H9 (cell line): ENCODE measurements at regions not wholly inside any gene's neighbourhood (a gene's known extent, or its start where the extent isn't known, plus 50 kb on each side); places are given as distances from the start of the nearest gene placed in this dataset.

Experiments used
- DNase-seq: peaks from one replicate; pipeline ENCODE4 v3.0.0-alpha.2; 2017
- H2AFZ ChIP-seq: one replicate; pipeline ENCODE4 v1.6.1; 2013; ENCODE audit warnings: mild to moderate bottlenecking, low read length, control low read depth, moderate library complexity
- H2AK5ac ChIP-seq: 2 replicates; pipeline ENCODE4 v1.6.1; 2013; ENCODE audit warnings: low read length, control low read depth, mixed read lengths; ENCODE audit not compliant: insufficient read length
- H2BK120ac ChIP-seq: one replicate; pipeline ENCODE4 v1.6.1; 2013; ENCODE audit warnings: low read depth, mild to moderate bottlenecking, low read length, control low read depth, inconsistent platforms; ENCODE audit not compliant: poor library complexity, severe bottlenecking
- H2BK12ac ChIP-seq: 2 replicates; pipeline ENCODE4 v1.6.1; 2013; ENCODE audit warnings: low read length, control low read depth, mixed read lengths, low read depth; ENCODE audit not compliant: insufficient read length
- H2BK15ac ChIP-seq: 2 replicates; pipeline ENCODE4 v1.6.1; 2013; ENCODE audit warnings: low read depth, low read length, control low read depth
- H2BK20ac ChIP-seq: one replicate; pipeline ENCODE4 v1.6.1; 2013; ENCODE audit warnings: low read depth, mild to moderate bottlenecking, low read length, control low read depth, inconsistent platforms; ENCODE audit not compliant: poor library complexity, severe bottlenecking
- H2BK5ac ChIP-seq: 2 replicates; pipeline ENCODE4 v1.6.1; 2013; ENCODE audit warnings: low read length, control low read depth, mixed read lengths; ENCODE audit not compliant: insufficient read length
- H3K14ac ChIP-seq: 2 replicates; pipeline ENCODE4 v1.6.1; 2013; ENCODE audit warnings: low read length, control low read depth; ENCODE audit not compliant: insufficient read depth
- H3K18ac ChIP-seq: 2 replicates; pipeline ENCODE4 v1.6.1; 2013; ENCODE audit warnings: low read depth, mild to moderate bottlenecking, mixed read lengths, low read length, control low read depth; ENCODE audit not compliant: insufficient read length
- H3K23ac ChIP-seq: 2 replicates; pipeline ENCODE4 v1.6.1; 2013; ENCODE audit warnings: low read length, control low read depth, mixed read lengths, low read depth; ENCODE audit not compliant: insufficient read length
- H3K23me2 ChIP-seq: 2 replicates; pipeline ENCODE4 v1.6.1; 2013; ENCODE audit warnings: low read depth, mild to moderate bottlenecking, mixed read lengths, low read length, control low read depth; ENCODE audit not compliant: insufficient read length, poor library complexity, severe bottlenecking
- H3K27ac ChIP-seq: 2 replicates; pipeline ENCODE4 v1.5.1; 2013; ENCODE audit warnings: low read length, control low read depth, mixed read lengths, low read depth; ENCODE audit not compliant: insufficient read length
- H3K27me3 ChIP-seq: 2 replicates; pipeline ENCODE4 v1.6.1; 2013; ENCODE audit warnings: low read length, control low read depth, inconsistent platforms; ENCODE audit not compliant: insufficient read depth
- H3K4ac ChIP-seq: 2 replicates; pipeline ENCODE4 v1.6.1; 2013; ENCODE audit warnings: low read depth, mild to moderate bottlenecking, control low read depth, inconsistent platforms, low read length, moderate library complexity
- H3K4me1 ChIP-seq: 2 replicates; pipeline ENCODE4 v1.6.1; 2013; ENCODE audit warnings: low read length, control low read depth, inconsistent platforms; ENCODE audit not compliant: insufficient read depth
- H3K4me2 ChIP-seq: 2 replicates; pipeline ENCODE4 v1.6.1; 2013; ENCODE audit warnings: low read length, control low read depth, mixed read lengths; ENCODE audit not compliant: insufficient read length, insufficient read depth
- H3K56ac ChIP-seq: 2 replicates; pipeline ENCODE4 v1.6.1; 2013; ENCODE audit warnings: low read depth, mild to moderate bottlenecking, mixed read lengths, low read length, control low read depth; ENCODE audit not compliant: insufficient read length
- H3K79me1 ChIP-seq: 2 replicates; pipeline ENCODE4 v1.6.1; 2013; ENCODE audit warnings: low read depth, mild to moderate bottlenecking, moderate library complexity, low read length, control low read depth, inconsistent platforms; ENCODE audit not compliant: insufficient read depth, poor library complexity, severe bottlenecking
- H3K79me2 ChIP-seq: 2 replicates; pipeline ENCODE4 v1.6.1; 2013; ENCODE audit warnings: low read length, control low read depth, inconsistent platforms; ENCODE audit not compliant: insufficient read depth
- H3K9ac ChIP-seq: 2 replicates; pipeline ENCODE4 v1.6.1; 2013; ENCODE audit warnings: low read length, control low read depth, mixed read lengths; ENCODE audit not compliant: insufficient read length; ENCODE audit errors: extremely low read depth
- H3K9me3 ChIP-seq: one replicate; pipeline ENCODE4 v1.6.1; 2013; ENCODE audit warnings: low read depth, low read length, inconsistent platforms; ENCODE audit not compliant: control insufficient read depth
- H3T11ph ChIP-seq: one replicate; pipeline ENCODE4 v1.6.1; 2013; ENCODE audit warnings: mild to moderate bottlenecking, low read length, control low read depth, inconsistent platforms
- H4K20me1 ChIP-seq: one replicate; pipeline ENCODE4 v1.6.1; 2013; ENCODE audit not compliant: control insufficient read depth, insufficient read length, insufficient read depth
- H4K5ac ChIP-seq: 2 replicates; pipeline ENCODE4 v1.6.1; 2013; ENCODE audit warnings: low read depth, mild to moderate bottlenecking, mixed read lengths, low read length, control low read depth; ENCODE audit not compliant: insufficient read length
- H4K8ac ChIP-seq: replicated peaks from 2 replicates; pipeline ENCODE4 v1.6.1; 2013; ENCODE audit warnings: low read length, control low read depth, mixed read lengths, low read depth; ENCODE audit not compliant: insufficient read length
- H4K91ac ChIP-seq: 2 replicates; pipeline ENCODE4 v1.6.1; 2013; ENCODE audit warnings: low read depth, mild to moderate bottlenecking, moderate library complexity, mixed read lengths, low read length, control low read depth; ENCODE audit not compliant: insufficient read length
- H3K27ac Mint-ChIP-seq, 3 experiments: 2 replicates in 2 of 3; 3 replicates in 1 of 3; pipeline ENCODE4 v1.8.0; 2020 to 2021; ENCODE audit warnings: mixed read lengths in 3 of 3, mild to moderate bottlenecking in 1 of 3, moderate library complexity in 1 of 3
- H3K27me3 Mint-ChIP-seq: 2 replicates; pipeline ENCODE4 v1.8.0; 2021; ENCODE audit warnings: low read depth, mild to moderate bottlenecking, moderate library complexity, mixed read lengths
- H3K36me3 Mint-ChIP-seq, 3 experiments: 2 replicates in 2 of 3; 3 replicates in 1 of 3; pipeline ENCODE4 v1.8.0; 2020 to 2021; ENCODE audit warnings: low read depth in 3 of 3, mixed read lengths in 3 of 3; ENCODE audit not compliant: insufficient read depth in 1 of 3
- H3K4me1 Mint-ChIP-seq, 2 experiments: 2 replicates each; pipeline ENCODE4 v1.8.0; 2020; ENCODE audit warnings: mixed read lengths in 2 of 2
- H3K4me3 Mint-ChIP-seq, 2 experiments: 2 replicates in 1 of 2; 3 replicates in 1 of 2; pipeline ENCODE4 v1.8.0; 2020 to 2021; ENCODE audit warnings: mild to moderate bottlenecking in 2 of 2, mixed read lengths in 2 of 2, moderate library complexity in 1 of 2
- H3K9me3 Mint-ChIP-seq, 2 experiments: 2 replicates in 1 of 2; 3 replicates in 1 of 2; pipeline ENCODE4 v1.8.0; 2020; ENCODE audit warnings: mild to moderate bottlenecking in 2 of 2, mixed read lengths in 2 of 2, moderate library complexity in 1 of 2
- CTCF ChIP-seq: fragments of 200-600 bp; sonication (generic); conservative IDR thresholded peaks from 3 replicates; pipeline ENCODE4 v1.8.0; 2021; ENCODE audit warnings: antibody characterized with exemption, mild to moderate bottlenecking
- WGBS: extraction: QIAGEN DNeasy Blood & Tissue Kit; methylation state at CpG from one replicate; pipeline ENCODE4 v1.1.7; 2013; ENCODE audit warnings: missing lambda C conversion rate, low lambda C conversion rate, mixed read lengths; ENCODE audit not compliant: insufficient read length; ENCODE audit errors: extremely low coverage; 5-methylcytosine and 5-hydroxymethylcytosine counted together

- H3K4me1 ChIP-seq = no peaks in the 10 kb centered on the region
- no peak overlapping the region for H3K4me2 ChIP-seq
- no peak overlapping the region for H2BK120ac ChIP-seq
- H3K79me1 ChIP-seq = no peaks in the 10 kb centered on the region
- no peak overlapping the region for H2BK12ac ChIP-seq
- no peak overlapping the region for H3K23ac ChIP-seq
- no peak overlapping the region for H4K8ac ChIP-seq
- H3K23me2 ChIP-seq = no peaks in the 10 kb centered on the region
- no peak overlapping the region for H3K4me3 Mint-ChIP-seq
- no peaks in the 10 kb centered on the region for H3K27me3 Mint-ChIP-seq
- H2AK5ac ChIP-seq = no peak overlapping the region
- no peaks in the 10 kb centered on the region for H3K36me3 Mint-ChIP-seq
- H2BK20ac ChIP-seq = no peak overlapping the region
- no peaks in the 10 kb centered on the region for H3K9me3 Mint-ChIP-seq
- no peaks in the 10 kb centered on the region for H3K79me2 ChIP-seq
- no peaks in the 10 kb centered on the region for H3K27me3 ChIP-seq
- no peak overlapping the region for H3K56ac ChIP-seq
- no peak overlapping the region for H3T11ph ChIP-seq
- WGBS = no CpG with 5 or more reads among the region's 1 CpG
- H3K4me1 Mint-ChIP-seq = peaks cover 10 to 12% of the 10 kb centered on the region in 2 experiments
- H3K4ac ChIP-seq = no peak overlapping the region
- H3K14ac ChIP-seq = no peak overlapping the region
- H2BK5ac ChIP-seq = no peak overlapping the region
- H3K27ac ChIP-seq = no peak overlapping the region
- no peak overlapping the region for H2AFZ ChIP-seq
- no peak overlapping the region for H2BK15ac ChIP-seq
- no peaks in the 10 kb centered on the region for H4K20me1 ChIP-seq
- H3K18ac ChIP-seq = no peak overlapping the region
- H3K27ac Mint-ChIP-seq = no peak overlapping the region
- H3K9me3 ChIP-seq = no peaks in the 10 kb centered on the region
- no peak overlapping the region for H3K9ac ChIP-seq
- H4K91ac ChIP-seq = no peak overlapping the region
- no peak for DNase-seq
- no peak overlapping the region for H4K5ac ChIP-seq
- TF ChIP-seq CTCF = no peak
These were observed 68.3 kb upstream of the RAB11FIP2 start for GRCh38 chr10:118114992-118115391.
